ENCODE measurements at regions not wholly inside any gene's neighbourhood (a gene's known extent, or its start where the extent isn't known, plus 50 kb on each side); places are given as distances from the start of the nearest gene placed in this dataset.

DNA sequence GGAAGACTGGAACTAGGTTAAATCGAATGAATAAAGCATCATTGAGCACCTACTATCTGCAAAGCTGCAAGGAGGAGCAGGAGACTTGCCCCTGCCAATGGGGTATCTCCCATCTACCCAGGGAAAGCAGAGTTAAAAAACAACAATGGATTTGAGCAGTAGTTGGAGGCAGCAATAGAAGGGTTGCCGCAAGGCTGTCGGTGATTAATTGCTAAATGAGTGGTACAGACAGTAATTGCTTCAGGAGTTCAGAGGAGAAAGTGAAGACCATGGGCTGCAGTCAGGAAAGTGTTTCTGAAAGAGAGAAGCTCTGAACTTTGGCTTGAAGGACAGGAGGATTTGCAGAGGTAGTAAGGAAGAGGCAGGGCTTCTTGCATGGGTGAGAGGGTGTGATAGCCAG lies 152.9 kb downstream of the ACTL8 start:
- no peak for DNase-seq (ENCODE audit: low spot score)

DNA sequence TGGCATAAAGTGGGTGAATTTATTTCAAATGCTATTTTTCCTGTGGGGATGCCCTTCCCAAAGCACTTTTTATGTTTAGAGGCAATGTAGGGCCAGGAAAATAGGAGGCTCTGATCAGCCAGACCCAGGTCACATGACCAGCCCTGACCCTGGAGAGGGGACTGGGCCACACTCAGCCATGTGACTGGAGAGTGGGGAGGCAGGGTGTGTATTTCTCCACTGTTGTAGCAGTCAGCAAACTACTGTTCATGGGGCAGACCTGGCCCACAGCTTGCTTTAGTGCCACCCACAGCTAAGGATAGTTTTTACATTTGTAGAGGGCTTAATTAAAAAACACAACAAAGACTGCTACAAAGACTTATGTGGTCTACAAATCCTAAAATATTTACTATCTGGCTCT lies 153.8 kb downstream of the ACTL8 start:
- no peak for DNase-seq (ENCODE audit: low spot score)

DNA sequence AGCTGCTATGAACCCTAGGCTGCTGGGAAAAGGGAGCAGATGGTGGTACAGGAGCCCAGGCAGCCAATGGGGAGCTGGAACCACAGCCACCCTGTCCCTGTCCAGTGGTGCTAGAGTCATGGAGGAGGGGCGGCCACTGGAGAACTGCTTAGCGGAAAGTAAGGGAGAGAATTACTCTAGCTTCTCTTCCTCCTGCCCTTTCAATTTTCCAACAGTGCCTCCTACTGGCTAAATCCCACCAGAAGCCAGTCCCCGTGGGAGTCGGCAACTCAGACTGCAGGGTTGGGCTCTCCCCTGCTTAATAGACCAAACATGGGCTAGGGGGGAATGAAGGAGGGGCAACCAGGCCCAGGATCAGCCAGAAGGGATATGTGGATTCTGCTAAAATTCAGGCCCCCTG lies 154.5 kb downstream of the ACTL8 start:
- DNase-seq (ENCODE audit: low spot score), result no peak

DNA sequence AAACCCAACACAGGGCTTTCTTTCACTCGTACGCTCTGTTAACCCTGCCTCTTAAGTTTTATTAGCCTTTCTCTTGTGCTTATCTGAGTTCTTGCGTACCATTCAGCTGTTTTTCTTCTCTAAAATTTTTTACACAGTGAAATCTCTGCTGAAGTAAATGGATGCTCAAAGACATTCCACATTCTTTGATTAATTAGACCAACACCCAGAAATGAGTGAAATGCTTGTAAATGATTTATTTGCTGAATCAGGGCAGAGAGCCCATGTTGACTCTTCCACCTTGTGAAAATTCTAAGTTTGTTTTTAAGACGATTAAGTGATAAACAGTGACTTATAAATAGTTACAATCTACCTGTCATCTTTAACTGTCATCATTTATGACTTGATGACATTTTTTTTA lies 156.7 kb downstream of the ACTL8 start:
- no peak for DNase-seq (ENCODE audit: low spot score)

DNA sequence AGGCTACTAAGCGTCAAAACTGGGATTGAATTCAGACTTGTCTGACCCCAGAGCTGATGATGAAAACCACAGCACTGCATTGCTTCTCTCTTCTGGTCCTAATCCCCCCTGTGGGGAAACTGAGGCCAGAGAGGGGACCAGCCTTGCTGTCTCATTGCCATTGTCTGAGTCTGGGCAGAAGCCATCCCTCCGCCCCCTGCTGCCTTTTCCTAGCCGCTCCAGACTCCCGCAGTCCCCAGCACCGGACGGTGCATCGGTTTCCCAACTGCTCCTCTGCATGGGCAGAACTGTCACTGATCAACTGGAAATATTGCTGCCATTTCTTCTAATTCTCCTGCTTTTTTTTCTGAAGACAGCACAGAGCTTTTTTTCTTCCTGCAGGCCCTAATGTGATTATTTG lies 157.4 kb downstream of the ACTL8 start:
- DNase-seq (ENCODE audit: low spot score), result no peak

DNA sequence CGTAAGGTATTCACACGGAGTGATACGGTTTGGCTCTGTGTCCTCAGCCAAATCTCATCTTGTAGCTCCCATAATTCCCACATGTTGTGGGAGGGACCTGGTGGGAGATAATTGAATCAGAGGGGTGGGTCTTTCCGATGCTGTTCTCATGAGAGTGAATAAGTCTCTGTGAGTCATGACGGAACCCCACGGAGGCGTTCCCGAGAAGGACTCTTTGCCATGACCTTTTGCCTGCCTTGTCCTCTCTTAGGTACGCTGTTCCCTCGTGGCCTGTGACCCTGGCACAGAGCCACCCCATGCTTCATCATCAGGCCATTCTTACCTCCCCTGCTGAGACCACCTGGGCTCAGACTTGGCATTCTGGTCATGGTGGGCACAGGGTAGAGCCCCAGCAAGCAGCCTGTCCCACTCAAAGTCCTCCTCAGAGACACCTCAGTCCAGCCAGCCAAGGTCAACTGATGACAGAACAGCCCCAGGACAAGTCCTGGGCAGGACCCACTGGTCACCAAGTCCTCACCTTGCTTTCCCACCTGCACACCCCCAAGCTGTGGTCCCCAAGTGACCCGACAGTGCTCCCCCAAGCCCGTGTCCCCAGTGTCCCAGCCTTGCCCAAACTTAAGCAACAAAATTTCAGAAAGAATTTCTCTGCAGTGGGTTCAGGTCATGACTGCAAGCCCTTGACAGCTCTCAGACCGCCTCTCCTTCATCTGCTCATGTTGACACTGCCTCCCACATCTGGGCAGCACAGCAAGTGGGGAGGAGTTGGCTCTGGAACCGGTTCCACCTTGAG lies 158.4 kb downstream of the ACTL8 start:
- DNase-seq (ENCODE audit: low spot score), result no peak

DNA sequence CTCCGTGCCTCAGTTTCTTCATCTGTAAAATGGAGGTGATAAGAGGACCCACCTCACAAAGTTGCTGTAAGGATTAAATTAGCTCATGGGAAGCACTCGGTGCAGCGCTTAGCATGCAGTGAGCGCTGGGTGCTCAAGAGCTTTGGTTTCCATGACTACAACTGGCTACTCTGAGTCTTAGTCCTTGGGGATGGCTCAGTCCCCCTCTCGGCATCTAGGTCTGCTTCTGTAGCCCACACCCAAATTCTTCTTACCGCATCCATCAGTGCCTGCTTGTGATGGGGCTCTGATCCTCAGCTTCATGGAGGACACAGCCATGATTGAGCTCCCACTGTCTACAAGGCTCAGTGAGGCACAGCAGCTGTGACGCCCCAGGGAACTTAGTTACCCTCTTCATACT lies 159.0 kb downstream of the ACTL8 start:
- DNase-seq (ENCODE audit: low spot score), result no peak

DNA sequence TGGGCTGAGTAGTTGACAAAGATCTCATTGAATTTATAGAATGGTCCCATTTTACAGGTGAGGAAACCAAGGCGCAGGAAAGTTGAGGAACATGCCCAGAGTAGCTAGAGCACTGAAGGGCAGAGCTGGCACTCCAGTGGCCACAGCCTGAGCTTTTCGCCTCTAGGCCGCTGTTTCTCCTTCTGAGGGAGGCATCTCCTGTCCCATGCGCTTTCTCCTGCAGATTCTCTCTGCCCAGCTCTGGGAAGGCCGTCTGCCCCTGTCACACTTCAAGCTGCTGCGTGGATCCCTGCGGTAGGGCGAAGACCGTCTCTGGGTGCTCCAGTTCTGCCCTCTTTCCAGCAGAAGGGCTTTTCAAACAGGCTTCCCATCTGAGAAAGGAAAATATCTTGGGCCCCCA lies 159.9 kb downstream of the ACTL8 start:
- no peak for DNase-seq (ENCODE audit: low spot score)

DNA sequence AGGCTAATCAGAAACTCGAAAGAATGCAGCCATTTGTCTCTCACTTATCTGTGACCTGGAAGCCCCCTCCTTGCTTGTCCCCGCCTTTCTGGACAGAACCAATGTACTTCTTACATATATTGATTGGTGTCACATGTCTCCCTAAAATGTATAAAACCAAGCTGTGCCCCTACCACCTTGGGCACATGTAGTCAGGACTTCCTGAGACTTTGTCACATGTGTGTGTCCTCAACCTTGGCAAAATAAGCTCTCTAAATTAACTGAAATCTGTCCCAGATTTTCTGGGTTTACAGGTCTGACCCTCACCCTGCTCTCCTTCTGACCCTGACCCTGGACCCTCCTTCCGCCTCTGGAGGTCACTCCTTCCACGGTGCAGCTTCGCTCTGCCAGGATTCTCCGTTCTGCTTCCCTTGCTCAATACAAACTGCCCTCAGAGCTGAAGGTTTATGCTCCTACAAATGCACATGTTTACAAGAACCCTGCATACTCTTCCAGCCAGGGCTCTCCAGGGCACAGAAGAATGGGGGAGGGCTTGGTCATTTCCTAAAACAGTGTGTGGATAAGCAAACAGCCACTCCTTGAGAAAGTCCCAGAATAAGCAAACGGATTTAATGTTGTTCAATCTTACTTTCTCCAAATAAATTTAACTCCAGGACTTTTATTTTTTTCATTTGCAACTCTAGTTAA lies 160.5 kb downstream of the ACTL8 start:
- no peak for DNase-seq (ENCODE audit: low spot score)

DNA sequence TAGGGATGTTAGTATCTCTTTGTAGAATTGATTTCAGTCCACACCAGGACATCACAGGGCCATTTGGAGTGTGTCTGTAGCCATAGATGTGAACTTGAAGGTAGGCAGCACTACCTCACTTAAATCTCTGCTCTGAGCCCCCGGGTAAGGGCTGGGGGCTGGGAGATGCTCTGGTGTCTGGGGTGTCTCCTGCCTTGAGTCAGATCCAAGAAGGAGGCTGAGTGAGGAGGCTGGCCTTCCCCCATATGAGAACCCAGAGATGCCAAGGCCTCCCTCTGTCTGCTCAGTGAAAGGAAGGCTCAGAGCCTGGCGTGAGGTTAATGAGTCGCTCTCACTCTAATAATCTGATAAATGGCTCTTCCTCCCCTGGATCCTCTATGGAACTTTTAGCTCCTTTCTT lies 161.6 kb downstream of the ACTL8 start:
- DNase-seq (ENCODE audit: low spot score), result no peak

DNA sequence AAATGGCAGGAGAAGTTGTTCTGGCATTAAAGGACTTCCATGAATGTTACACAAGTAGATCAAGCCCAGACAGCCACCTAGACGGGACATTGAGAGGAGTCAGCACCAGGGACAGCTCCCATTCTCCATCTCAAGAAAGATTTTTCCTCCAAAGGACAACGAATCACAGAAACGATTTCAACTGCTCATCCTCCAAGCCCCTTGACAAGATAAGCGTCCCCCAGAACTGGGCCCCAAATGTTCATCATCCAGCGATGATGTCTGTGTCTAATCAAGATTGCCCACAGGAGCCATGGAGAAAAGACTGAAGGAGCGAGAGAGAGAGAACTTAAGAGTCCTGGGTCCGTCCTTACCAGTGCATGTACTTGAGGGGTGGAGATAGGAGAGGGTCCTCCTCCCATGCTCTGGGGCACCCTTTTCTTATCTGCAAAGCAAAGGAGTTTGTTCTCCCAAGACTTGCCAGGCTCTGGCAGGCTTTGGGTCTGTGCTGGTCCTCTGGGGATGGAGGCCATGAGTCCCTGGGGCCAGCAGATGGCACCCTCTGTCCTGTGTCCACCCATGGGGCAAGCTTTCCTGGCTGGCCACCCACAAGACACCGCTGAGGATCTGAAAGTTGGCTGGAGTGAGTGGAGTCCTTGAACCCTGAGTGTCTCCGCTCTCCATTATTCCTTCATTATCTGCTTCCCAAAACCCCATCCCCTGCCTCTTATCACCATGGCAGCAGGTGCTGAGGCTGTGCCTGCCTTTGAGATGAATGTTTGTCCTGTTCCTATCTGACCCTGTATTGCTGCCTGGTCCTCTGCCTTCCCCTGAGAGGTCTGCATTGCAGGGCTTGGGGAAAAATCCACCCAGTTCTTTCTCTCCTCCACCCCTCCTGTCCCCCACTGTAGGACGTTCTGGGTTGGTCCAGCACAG lies 164.6 kb downstream of the ACTL8 start:
- DNase-seq (ENCODE audit: low spot score), result peak; percentile 21

DNA sequence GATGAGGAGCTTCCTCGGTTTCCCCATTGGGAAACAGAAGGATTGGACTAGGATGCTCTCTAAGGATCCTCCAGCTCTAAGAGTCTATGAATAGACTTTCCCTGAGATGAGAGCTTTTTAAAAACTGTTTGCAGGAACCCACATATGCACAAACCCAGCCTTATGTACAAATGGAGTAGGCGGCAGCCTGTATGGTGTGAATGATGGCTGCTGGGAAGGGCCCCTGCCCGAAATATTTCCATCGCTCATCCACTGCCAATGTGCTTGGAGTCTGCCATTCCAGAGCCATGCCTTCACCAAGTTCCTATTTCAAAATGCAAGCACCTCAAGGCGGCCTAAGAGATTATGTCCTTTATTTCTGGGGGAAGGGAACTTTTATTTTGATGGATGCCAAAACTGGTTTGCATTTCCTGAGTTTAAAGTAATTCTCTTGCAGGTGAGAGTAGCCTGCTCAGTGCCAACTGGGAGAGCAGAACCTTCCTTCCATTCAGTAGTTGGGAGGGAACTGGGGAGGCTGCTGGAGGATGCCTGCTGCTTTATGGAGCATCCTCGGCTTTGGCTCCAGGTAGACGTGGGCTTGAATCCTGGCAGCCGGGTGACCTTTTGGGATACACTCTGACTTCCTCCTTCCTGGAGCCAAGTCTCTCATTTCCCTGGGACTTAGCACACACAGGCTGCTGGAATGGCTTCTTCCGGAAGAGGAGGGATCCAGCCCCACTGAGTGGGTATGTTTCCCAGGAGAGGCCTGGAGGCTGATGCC lies 165.9 kb downstream of the ACTL8 start:
- DNase-seq (ENCODE audit: low spot score), result no peak

DNA sequence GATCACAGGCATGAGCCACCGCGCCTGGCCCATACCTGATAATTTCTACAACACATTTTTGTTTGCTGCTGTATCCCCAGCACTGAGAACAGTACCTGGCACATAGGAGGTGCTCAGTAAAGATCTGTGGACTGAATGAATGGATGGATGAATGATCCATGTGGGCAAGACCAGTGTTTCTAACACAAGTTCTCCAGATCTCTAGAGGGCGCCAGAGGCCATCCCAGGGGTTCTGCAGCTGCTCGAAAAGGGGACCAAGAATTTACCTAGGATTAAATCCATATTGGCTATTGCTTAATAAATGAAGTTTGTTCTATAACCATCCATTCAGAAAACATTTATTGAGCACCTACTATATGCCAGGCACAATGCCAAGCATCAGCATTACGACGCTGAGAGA lies 167.7 kb downstream of the ACTL8 start:
- DNase-seq (ENCODE audit: low spot score), result peak; percentile 21

DNA sequence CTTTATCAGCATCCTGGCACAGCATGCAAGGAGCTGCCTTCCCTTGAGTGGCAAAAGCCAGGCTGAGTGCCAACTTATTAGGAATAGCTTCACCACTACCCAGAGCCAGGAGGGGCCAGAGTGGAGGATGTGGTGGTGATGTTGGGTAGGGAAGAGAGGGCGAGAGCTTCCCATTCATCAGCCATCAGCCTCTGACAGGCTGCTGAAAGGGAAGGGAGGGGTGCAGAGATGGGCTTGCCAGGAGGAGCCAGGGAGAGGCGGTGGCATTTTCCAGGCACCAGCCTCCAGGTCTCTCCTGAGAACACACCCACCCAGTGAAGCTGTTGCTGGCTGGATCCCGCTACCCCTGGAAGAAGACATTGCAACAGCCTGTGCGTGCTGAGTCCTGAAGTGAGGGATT lies 168.5 kb downstream of the ACTL8 start:
- no peak for DNase-seq (ENCODE audit: low spot score)

DNA sequence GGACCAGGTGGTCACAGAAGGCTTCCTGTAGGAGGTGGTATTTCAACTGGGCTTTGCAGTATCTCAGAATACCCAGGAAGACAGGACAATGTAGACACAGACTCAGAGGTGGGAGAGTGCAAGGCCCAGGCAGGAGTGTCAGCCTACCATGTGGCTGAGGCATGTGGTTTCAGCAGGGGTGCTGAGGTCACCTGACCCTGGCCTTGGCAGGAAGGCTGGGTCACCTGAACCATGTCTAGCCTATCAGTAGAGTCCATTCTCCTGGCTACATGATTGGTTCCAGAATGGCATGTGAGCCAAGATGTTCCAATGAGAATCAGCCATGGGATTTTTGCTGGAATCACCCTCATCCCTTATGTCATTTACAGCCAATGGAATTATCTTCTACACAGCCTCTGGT lies 169.4 kb downstream of the ACTL8 start:
- DNase-seq (ENCODE audit: low spot score), result no peak

DNA sequence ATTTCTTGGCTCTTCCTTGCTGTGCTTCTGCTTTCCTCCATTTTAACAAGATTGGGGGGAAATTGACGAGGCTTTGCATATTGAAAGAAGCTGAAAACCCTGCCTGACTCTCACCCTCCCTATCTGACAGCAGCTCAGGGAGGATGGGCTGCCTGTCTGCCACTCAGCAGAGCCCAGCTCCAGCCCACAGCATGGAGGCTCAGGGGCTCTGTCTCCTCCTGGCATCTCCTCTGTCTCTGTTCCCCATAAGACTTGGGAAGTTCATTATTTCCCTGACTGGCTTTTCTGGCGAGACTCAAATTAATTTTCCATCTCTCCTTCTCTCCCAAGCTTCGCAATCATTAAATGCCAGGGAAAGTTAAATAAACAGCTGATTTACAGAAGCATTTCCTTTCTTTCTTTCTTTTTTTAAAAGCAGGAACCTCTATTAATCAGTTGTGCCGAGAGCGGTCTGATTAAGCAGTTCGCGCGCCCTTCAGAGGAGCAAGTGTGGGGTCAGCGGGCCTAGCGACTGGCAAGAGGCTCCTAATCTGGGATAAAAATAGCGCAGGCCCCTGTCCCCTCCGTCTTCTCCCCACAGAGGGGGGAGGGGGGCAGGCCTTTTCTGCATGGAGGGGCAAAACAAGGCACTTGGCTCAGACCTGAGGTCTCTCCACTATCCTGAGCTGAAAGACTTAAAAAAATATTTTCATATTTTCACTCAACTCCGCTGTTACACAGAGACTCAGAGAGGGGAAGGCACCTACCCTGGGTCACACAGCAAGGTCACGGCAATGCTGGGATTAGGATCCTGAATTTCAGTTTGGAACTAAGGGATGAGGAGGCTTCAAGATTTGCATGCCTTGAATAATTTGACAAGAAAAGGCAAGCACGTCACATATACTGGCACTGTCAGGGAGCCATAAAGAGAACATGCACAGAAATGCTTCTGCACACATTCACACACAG lies 170.4 kb downstream of the ACTL8 start:
- DNase-seq (ENCODE audit: low spot score), result no peak

DNA sequence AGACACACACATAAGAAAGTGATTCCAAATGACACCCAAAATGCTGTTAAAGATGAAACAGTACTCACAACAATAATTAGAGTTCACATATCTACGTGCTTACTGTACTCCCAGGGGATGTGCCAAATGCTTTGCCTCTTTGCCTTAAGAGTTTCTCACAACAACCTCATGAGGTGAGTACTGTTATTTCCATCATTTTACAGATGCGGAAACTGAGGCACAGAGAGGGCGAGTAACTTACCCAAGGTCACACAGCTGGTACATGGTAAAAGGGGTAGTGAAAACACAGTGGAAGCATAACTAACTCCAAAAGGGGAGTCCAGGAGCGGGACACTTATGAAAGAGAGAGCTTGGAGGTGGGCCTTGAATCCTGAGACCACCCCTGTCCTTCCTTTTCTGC lies 171.8 kb downstream of the ACTL8 start:
- DNase-seq (ENCODE audit: low spot score), result no peak

DNA sequence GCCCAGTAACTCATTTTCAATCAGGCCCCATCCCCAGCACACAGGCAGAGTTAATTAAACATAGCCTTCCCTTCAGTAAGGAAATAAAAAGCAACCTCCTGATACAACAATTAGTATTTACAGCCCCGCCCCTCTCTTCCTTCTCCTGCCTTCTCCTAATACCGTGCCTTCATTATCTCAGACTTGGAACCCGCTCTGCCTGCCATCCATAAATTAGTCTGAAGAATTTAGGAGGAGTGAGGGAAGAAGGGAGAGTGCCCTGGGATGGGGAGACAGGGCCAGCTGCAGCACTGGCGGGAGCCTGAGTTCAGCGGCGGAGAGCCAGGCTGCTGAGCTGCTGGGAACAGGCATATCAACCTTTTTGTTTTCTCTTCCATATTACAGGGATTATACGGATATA lies 172.8 kb downstream of the ACTL8 start:
- no peak for DNase-seq (ENCODE audit: low spot score)

DNA sequence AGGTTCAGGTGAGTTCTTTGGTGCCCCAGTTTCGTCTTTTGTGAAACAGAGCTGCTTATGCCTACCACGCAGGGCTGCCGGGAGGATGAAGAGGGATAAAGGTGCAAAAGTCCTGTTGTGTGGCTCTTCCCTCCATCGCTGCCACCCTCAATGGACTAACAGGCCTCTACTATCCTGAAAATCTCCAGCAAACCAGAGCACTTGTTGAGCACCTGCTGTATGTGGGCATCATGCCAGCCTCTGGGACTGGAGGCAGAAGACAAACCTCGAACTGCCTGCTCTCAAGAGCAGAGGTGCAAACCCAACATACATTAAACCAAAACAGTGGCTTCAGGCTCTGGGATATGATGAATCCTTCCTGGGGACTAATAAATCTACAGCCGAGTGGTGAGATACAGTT lies 174.1 kb downstream of the ACTL8 start:
- no peak for DNase-seq (ENCODE audit: low spot score)

DNA sequence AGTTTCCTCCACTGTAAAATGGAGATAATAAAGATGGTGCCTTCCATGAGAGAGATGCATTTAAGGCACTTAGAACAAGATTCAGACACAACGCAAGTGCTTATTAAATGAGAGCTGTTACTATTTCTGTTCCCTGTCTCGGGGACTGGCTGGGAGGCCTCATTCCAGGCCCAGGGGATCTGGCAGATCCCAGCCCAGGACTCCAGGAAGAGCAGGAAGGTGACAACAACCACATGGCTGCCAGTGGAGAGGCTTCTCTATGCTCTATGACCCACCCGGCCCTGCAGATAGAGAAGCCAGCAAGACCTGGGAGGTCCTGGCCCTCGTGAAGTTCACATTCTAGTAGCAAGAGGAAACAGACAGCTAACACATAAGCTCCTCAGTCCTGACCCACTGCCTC lies 175.5 kb downstream of the ACTL8 start:
- no peak for DNase-seq (ENCODE audit: low spot score)

DNA sequence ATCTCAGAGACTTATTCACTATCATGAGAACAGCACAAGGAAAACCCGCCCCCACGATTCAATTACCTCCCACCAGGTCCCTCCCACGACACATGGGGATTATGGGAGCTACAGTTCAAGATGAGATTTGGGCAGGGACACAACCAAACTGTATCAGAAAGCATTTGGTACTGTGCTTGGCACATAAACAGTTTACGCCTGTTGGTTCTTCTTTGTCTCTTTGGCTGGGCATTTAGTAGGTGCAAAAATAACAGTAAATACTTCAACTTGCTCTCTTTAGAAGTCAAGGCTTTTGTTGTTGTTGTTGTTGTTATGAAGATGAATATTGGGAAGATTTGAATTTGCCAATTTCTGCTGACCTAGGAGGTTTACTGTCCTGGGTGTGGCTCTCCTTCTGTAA lies 175.4 kb upstream of the IGSF21 start:
- no peak for DNase-seq (ENCODE audit: low spot score)
